Nephron (organoid): ENCODE measurements at regions not wholly inside any gene's neighbourhood (a gene's known extent, or its start where the extent isn't known, plus 50 kb on each side); places are given as distances from the start of the nearest gene placed in this dataset.

Source experiments
- H3K27ac Mint-ChIP-seq, 3 experiments: 2 replicates each; pipeline ENCODE4 v1.8.0; 2020; ENCODE audit warnings: mixed read lengths in 3 of 3, mild to moderate bottlenecking in 2 of 3, moderate library complexity in 1 of 3
- H3K27me3 Mint-ChIP-seq: 2 replicates; pipeline ENCODE4 v1.8.0; 2021; ENCODE audit warnings: low read depth, mild to moderate bottlenecking, moderate library complexity, mixed read lengths
- H3K36me3 Mint-ChIP-seq: 2 replicates; pipeline ENCODE4 v1.8.0; 2020; ENCODE audit warnings: low read depth, mixed read lengths
- H3K4me1 Mint-ChIP-seq: 2 replicates; pipeline ENCODE4 v1.8.0; 2020; ENCODE audit warnings: mixed read lengths
- H3K4me3 Mint-ChIP-seq, 3 experiments: 2 replicates each; pipeline ENCODE4 v1.8.0; 2020; ENCODE audit warnings: mild to moderate bottlenecking in 3 of 3, mixed read lengths in 3 of 3, moderate library complexity in 2 of 3
- H3K9me3 Mint-ChIP-seq: 2 replicates; pipeline ENCODE4 v1.8.0; 2020; ENCODE audit warnings: mixed read lengths
- TF ChIP-seq, protein P1 (sequence below), 3 experiments: fragments of 200-600 bp; sonication (generic); IDR thresholded peaks; one replicate each; pipeline ENCODE4 v1.5.0; 2021; ENCODE audit warnings: antibody characterized with exemption in 3 of 3; ENCODE audit not compliant: unreplicated experiment in 3 of 3

DNA sequence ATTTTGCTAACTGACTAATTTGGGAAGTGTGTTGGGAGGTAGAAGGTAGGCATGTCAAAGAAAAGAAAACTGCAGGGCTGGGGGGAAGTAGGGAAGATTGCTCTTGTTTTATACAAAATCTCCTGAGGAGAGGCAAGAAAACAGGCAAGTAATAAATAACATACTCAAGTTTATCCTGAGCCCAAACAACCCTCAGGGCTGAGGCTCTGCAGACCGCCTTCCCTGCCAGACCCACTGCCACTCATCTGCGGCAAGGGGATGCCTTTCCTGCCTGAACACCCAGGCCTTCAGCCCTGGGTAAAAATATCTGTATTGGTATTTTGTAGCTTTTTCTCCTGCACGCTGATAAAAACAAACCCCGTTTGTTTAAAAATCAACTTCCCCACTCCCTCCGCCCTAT lies 399.8 kb upstream of the NFE2L3 start:
- Mint-ChIP-seq H3K9me3 (no peaks in the 10 kb centered on the region), H3K36me3 (no peaks in the 10 kb centered on the region), H3K4me1 (peaks cover 59% of the 10 kb centered on the region), H3K4me3 (peak overlapping the region in 2 of 3 experiments; percentile 1 to 5), H3K27me3 (peaks cover 3% of the 10 kb centered on the region), H3K27ac (peak overlapping the region; percentile 83 to 91 (median 88))
- TF ChIP-seq, protein P1, sequence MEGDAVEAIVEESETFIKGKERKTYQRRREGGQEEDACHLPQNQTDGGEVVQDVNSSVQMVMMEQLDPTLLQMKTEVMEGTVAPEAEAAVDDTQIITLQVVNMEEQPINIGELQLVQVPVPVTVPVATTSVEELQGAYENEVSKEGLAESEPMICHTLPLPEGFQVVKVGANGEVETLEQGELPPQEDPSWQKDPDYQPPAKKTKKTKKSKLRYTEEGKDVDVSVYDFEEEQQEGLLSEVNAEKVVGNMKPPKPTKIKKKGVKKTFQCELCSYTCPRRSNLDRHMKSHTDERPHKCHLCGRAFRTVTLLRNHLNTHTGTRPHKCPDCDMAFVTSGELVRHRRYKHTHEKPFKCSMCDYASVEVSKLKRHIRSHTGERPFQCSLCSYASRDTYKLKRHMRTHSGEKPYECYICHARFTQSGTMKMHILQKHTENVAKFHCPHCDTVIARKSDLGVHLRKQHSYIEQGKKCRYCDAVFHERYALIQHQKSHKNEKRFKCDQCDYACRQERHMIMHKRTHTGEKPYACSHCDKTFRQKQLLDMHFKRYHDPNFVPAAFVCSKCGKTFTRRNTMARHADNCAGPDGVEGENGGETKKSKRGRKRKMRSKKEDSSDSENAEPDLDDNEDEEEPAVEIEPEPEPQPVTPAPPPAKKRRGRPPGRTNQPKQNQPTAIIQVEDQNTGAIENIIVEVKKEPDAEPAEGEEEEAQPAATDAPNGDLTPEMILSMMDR (IDR thresholded peaks at IDR 0.05; ENCODE audit: unreplicated experiment in 3 of 3): no peak

DNA sequence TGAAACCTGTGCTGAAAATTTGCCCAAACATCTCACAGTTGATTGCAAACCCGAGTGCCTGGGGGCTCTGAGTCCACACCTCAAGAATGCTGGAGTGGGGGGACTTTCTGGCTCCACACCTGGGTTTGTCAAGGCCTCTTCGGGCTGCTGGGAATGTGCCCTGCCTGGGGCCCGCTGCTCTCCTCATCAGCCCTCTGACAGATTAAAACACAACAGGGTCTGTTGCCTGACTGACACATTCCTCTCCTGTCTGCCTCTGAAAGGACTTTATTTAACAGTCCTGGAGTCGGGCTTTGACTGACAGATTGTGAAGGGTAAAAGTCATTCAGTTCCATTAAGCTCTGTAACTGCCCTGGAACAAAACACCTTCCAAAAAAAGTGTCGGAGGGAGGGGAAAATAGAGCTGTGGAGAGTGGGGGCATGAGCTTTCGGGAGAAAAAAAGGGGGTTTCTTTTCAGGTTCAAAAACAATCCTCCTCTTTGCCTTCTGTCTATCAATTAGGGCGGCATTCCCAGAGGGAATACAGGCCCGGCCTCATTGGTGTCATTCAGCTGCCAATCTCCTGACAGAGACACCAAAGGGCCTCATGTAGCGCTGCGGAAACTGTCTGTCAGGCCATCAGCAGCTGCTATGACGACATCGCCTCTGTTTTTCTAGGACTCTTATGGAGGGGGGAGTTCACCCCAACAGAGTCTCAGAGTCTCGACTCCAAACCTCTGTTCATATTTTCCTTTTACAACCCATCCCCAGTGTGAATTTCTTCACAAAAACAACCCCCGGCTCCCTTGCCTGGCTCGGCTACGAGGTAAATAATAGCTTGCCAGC lies 398.8 kb upstream of the NFE2L3 start:
- Mint-ChIP-seq H3K4me3 (no peak overlapping the region), H3K9me3 (no peaks in the 10 kb centered on the region), H3K27ac (peak overlapping the region; percentile 83 to 91 (median 88)), H3K27me3 (peaks cover 3% of the 10 kb centered on the region), H3K4me1 (peaks cover 62% of the 10 kb centered on the region), H3K36me3 (no peaks in the 10 kb centered on the region)
- TF ChIP-seq, protein P1 (IDR thresholded peaks at IDR 0.05; ENCODE audit: unreplicated experiment in 3 of 3): no peak

DNA sequence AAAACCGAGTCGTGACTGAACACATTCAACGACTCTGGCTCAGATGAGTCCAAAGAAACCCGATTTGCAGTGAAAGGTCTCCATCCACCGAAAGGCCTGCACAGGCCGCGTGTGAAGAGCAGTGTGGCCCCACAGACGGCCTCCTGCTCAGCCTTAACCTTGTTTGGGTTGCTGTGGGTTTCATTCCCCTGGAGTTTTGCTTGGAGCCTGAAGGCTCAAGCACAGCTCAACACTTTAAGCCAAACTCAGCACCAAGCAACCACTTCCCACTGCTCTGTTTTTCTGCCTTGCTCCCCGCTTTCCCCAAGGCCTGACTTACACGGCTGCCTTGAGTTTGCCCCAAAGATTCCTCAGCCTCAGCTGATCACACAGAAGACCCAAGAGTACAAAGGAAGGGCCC lies 398.2 kb upstream of the NFE2L3 start:
- Mint-ChIP-seq H3K27me3 (peaks cover 3% of the 10 kb centered on the region), H3K36me3 (no peaks in the 10 kb centered on the region), H3K4me1 (peaks cover 68% of the 10 kb centered on the region)

GRCh38 chr7:25754333-25754732 lies 397.7 kb upstream of the NFE2L3 start:
- H3K9me3 Mint-ChIP-seq: no peaks in the 10 kb centered on the region
- H3K27ac Mint-ChIP-seq: peak overlapping the region; percentile 40 to 88 (median 83)
- no peak overlapping the region for H3K4me3 Mint-ChIP-seq
- no peaks in the 10 kb centered on the region for H3K36me3 Mint-ChIP-seq
- peaks cover 3% of the 10 kb centered on the region for H3K27me3 Mint-ChIP-seq
- H3K4me1 Mint-ChIP-seq: peaks cover 72% of the 10 kb centered on the region
- TF ChIP-seq, protein P1 (IDR thresholded peaks at IDR 0.05; ENCODE audit: unreplicated experiment in 3 of 3): no peak

More for the DNA sequence above, 398.2 kb upstream of the NFE2L3 start:
- Mint-ChIP-seq H3K4me3 (no peak overlapping the region), H3K9me3 (no peaks in the 10 kb centered on the region), H3K27ac (peak overlapping the region; percentile 40 to 88 (median 83))
- TF ChIP-seq, protein P1 (IDR thresholded peaks at IDR 0.05; ENCODE audit: unreplicated experiment in 3 of 3): no peak

- TF ChIP-seq, protein P1 (IDR thresholded peaks at IDR 0.05; ENCODE audit: unreplicated experiment in 3 of 3): no peak
- Mint-ChIP-seq H3K27ac (peak overlapping the region; percentile 40 to 88 (median 83)), H3K36me3 (no peaks in the 10 kb centered on the region), H3K27me3 (peaks cover 3% of the 10 kb centered on the region), H3K9me3 (no peaks in the 10 kb centered on the region), H3K4me3 (no peak overlapping the region), H3K4me1 (peaks cover 77% of the 10 kb centered on the region)
These were observed 397.2 kb upstream of the NFE2L3 start for GRCh38 chr7:25754751-25755150.

DNA sequence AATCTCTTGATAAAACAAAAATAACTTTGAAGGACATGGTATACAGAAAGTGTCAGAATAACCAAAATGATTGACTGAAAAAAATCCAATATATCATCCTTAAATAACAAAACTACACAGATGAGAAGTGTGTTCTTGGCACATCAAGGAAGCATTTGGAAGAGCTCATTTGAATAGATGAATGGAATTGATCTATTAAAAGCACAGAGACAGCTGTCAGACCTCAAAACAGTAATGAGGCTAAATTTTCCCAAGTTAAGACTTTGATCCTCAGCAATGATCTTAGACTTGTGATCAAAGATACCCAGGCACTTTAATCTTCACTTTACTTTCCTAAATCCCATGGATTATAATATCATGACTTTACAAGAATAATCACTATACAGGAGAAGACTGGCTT lies 395.4 kb upstream of the NFE2L3 start:
- Mint-ChIP-seq H3K27me3 (peaks cover 3% of the 10 kb centered on the region), H3K4me3 (peak overlapping the region in 1 of 3 experiments; percentile 7), H3K27ac (peak overlapping the region in 2 of 3 experiments; percentile 38 to 69), H3K9me3 (peaks cover 2% of the 10 kb centered on the region), H3K36me3 (no peaks in the 10 kb centered on the region), H3K4me1 (peaks cover 76% of the 10 kb centered on the region)
- TF ChIP-seq, protein P1 (IDR thresholded peaks at IDR 0.05; ENCODE audit: unreplicated experiment in 3 of 3): no peak
